HepG2 (cell line): ENCODE measurements at regions not wholly inside any gene's neighbourhood (a gene's known extent, or its start where the extent isn't known, plus 50 kb on each side); places are given as distances from the start of the nearest gene placed in this dataset.

Experiments
- ATAC-seq: fragments of 200-7000 bp; cut with Tn5 transposase; 3 replicates; pipeline ENCODE4 v1.9.1; 2020; ENCODE audit warnings: mild to moderate bottlenecking, moderate library complexity
- BruUV-seq: library from RNA; stranded (reverse); fragments of 400-500 nt; replicated peaks from 2 replicates; lab custom pipeline; 2021; lab: Mats Ljungman, UMichigan
- CTCF ChIA-PET: fragments of 300-600 bp; formaldehyde crosslinking; extraction: SDS; loops from one replicate; lab custom pipeline; 2021; ENCODE audit warnings: low total read pairs, inconsistent platforms, low intra/inter-chr PET ratio; lab: Yijun Ruan, JAX
- POLR2A ChIA-PET: fragments of 350-600 bp; sonication (Branson Sonifier 250); formaldehyde crosslinking; loops from one replicate; lab custom pipeline; 2020; ENCODE audit warnings: antibody characterized with exemption, inconsistent platforms; lab: Yijun Ruan, JAX
- DNase-seq: peaks from one replicate; pipeline ENCODE4 v3.0.0-alpha.2; 2015; ENCODE audit warnings: low spot score
- FAIRE-seq: peaks from 3 replicates; lab custom pipeline; 2011; peaks lifted over from hg19 to GRCh38; lab: Jason Lieb, UNC
- H2AFZ ChIP-seq: one replicate; pipeline ENCODE4 v1.6.1; 2011; ENCODE audit warnings: low read length, inconsistent platforms
- H3K27ac ChIP-seq: fragments of 300-600 bp; 3 replicates; pipeline ENCODE4 v1.8.0; 2011; ENCODE audit warnings: mixed run types, mild to moderate bottlenecking, mixed read lengths, low read length, inconsistent platforms; ENCODE audit not compliant: insufficient read depth; ENCODE audit errors: extremely low read length
- H3K27me3 ChIP-seq, 2 experiments: fragments of 200-600 bp in 1 of 2; 2 replicates in 1 of 2; 3 replicates in 1 of 2; pipeline versions ENCODE4 v1.6.0 to v1.8.0; 2011; ENCODE audit warnings: low read length in 2 of 2, mild to moderate bottlenecking in 2 of 2, moderate library complexity in 2 of 2, inconsistent platforms in 1 of 2; ENCODE audit not compliant: insufficient read depth in 2 of 2, control insufficient read depth in 1 of 2
- H3K36me3 ChIP-seq, 2 experiments: fragments of 200-600 bp in 1 of 2; replicated peaks in 1 of 2; 2 replicates in 1 of 2; 3 replicates in 1 of 2; pipeline versions ENCODE4 v1.5.1 to v1.8.0; 2011; ENCODE audit warnings: low read length in 2 of 2, inconsistent platforms in 1 of 2; ENCODE audit not compliant: insufficient read depth in 2 of 2, control insufficient read depth in 1 of 2
- H3K4me1 ChIP-seq: 2 replicates; pipeline ENCODE4 v1.5.1; 2012; ENCODE audit warnings: low read length, inconsistent platforms; ENCODE audit not compliant: insufficient read depth
- H3K4me2 ChIP-seq: 2 replicates; pipeline ENCODE4 v1.6.0; 2011; ENCODE audit warnings: low read depth, low read length, inconsistent platforms
- H3K4me3 ChIP-seq, 3 experiments: fragments of 200-600 bp in 1 of 3; sonication (generic), shearing (Covaris generic) in 1 of 3; replicated peaks in 1 of 3; 2 replicates each; pipeline ENCODE4 v1.5.1; 2011 to 2016; ENCODE audit warnings: low read length in 3 of 3, inconsistent platforms in 2 of 3, low read depth in 2 of 3, mild to moderate bottlenecking in 2 of 3, control low read depth in 1 of 3, mixed read lengths in 1 of 3; ENCODE audit not compliant: insufficient read depth in 1 of 3
- H3K79me2 ChIP-seq: one replicate; pipeline ENCODE4 v1.6.1; 2011; ENCODE audit warnings: low read length, inconsistent platforms; ENCODE audit not compliant: insufficient read depth
- H3K9ac ChIP-seq: 2 replicates; pipeline ENCODE4 v1.6.0; 2011; ENCODE audit warnings: mild to moderate bottlenecking, low read depth, low read length, inconsistent platforms; ENCODE audit not compliant: insufficient read depth
- H3K9me3 ChIP-seq: 2 replicates; pipeline ENCODE4 v1.5.1; 2012; ENCODE audit warnings: mild to moderate bottlenecking, low read length
- H4K20me1 ChIP-seq: 2 replicates; pipeline ENCODE4 v1.6.0; 2011; ENCODE audit warnings: inconsistent platforms, mild to moderate bottlenecking, low read length, moderate library complexity; ENCODE audit not compliant: insufficient read depth
- CREM ChIP-seq, 2 experiments: sonication (generic) in 1 of 2; formaldehyde crosslinking in 1 of 2; IDR thresholded peaks; 2 replicates each; pipeline versions ENCODE4 v1.4.0 to v1.6.1; 2016 to 2020; ENCODE audit warnings: antibody characterized with exemption in 1 of 2, mild to moderate bottlenecking in 1 of 2, missing genetic modification reagents in 1 of 2
- HNRNPK ChIP-seq: fragments of 200-400 bp; formaldehyde crosslinking; IDR thresholded peaks from 2 replicates; pipeline ENCODE4 v1.6.1; 2018; ENCODE audit warnings: low read length, low read depth, moderate library complexity, mild to moderate bottlenecking; ENCODE audit not compliant: poor library complexity, severe bottlenecking
- PCBP1 ChIP-seq: fragments of 200-400 bp; formaldehyde crosslinking; IDR thresholded peaks from 2 replicates; pipeline ENCODE4 v1.6.1; 2017; ENCODE audit warnings: mild to moderate bottlenecking, low read depth, low read length, borderline replicate concordance
- ZNF121 ChIP-seq: sonication (generic); formaldehyde crosslinking; IDR thresholded peaks from 2 replicates; pipeline ENCODE4 v1.5.0; 2020; ENCODE audit warnings: mild to moderate bottlenecking, missing genetic modification reagents
- ZNF670 ChIP-seq: sonication (generic); formaldehyde crosslinking; IDR thresholded peaks from 2 replicates; pipeline ENCODE4 v1.8.0; 2022; ENCODE audit warnings: mild to moderate bottlenecking, missing genetic modification reagents, borderline replicate concordance
- WGBS: methylation state at CpG from one replicate; pipeline ENCODE4 v1.1.6; 2017; ENCODE audit warnings: low lambda C conversion rate; 5-methylcytosine and 5-hydroxymethylcytosine counted together
- in situ Hi-C: cut with HindIII; loops from 2 replicates; pipeline ENCODE4 v1.10.0; 2017; ENCODE audit warnings: low pct_unique_long_range_greater_than_20kb; ENCODE audit not compliant: extremely low pct_ligation_motif_present
- intact Hi-C: fragments of 100-400 bp; cut with micrococcal nuclease; formaldehyde crosslinking; loops from one replicate; pipeline ENCODE4 v1.10.0; 2022; ENCODE audit not compliant: unreplicated experiment

DNA sequence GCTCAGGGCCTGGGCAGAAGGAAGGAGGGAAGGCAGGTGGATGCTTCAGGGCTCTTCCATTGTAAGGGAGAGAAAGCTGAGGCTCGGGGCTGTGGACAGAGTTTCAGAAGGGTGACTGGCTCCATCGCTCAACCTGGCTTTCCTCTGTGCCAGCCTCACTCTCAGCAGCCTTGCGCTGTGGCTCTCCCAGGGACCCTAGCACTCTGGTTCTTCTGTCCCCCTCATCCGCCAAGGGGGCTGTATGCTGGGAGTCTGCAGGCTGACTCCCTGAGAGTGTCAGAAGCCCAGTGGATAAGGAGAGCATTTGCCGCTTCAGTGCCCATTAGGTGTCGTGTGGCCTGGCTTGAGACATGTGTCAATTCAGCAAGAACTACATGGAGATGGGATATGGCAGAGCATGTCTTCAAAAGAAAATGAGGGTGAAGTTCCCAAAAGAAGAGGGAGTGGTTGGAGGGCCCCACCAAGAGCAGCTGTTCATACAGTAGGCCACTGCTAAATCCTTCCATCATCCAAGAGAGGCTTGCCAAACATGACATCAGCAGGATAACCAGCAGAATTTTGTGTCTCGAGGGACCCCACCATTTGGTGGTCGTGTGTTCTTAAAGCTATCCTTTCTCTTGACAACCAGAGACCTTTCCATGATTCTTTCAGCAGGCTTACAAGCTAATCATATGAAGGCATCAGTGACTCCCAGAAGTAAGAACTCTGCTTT, 148.2 kb downstream of the IRX5 start:
- no peak for FAIRE-seq
- Histone ChIP-seq H3K79me2 (no peaks in the 10 kb centered on the region), H3K4me2 (no peak overlapping the region), H3K27ac (no peak overlapping the region), H3K4me1 (no peaks in the 10 kb centered on the region), H3K9ac (no peak overlapping the region), H3K9me3 (no peaks in the 10 kb centered on the region), H3K4me3 (no peak overlapping the region), H4K20me1 (no peaks in the 10 kb centered on the region), H3K27me3 (peaks cover 0 to 7% of the 10 kb centered on the region in 2 experiments; a peak in 2 of 5 replicates), H3K36me3 (no peaks in the 10 kb centered on the region), H2AFZ (no peak overlapping the region)
- in situ Hi-C loops = no loop called here
- ChIA-PET CTCF (no interaction called here), POLR2A (no interaction called here)
- WGBS = 40% methylated on average over 8 of the region's 8 CpGs
- DNase-seq = no peak
- no TSS peak for BruUV-seq
- no peak for TF ChIP-seq CREM (IDR thresholded peaks at IDR 0.05)
- TF ChIP-seq CREM (CRISPR knock-in tag; IDR thresholded peaks at IDR 0.05) = no peak
- no peak for ATAC-seq
- intact Hi-C loops = no loop called here

DNA sequence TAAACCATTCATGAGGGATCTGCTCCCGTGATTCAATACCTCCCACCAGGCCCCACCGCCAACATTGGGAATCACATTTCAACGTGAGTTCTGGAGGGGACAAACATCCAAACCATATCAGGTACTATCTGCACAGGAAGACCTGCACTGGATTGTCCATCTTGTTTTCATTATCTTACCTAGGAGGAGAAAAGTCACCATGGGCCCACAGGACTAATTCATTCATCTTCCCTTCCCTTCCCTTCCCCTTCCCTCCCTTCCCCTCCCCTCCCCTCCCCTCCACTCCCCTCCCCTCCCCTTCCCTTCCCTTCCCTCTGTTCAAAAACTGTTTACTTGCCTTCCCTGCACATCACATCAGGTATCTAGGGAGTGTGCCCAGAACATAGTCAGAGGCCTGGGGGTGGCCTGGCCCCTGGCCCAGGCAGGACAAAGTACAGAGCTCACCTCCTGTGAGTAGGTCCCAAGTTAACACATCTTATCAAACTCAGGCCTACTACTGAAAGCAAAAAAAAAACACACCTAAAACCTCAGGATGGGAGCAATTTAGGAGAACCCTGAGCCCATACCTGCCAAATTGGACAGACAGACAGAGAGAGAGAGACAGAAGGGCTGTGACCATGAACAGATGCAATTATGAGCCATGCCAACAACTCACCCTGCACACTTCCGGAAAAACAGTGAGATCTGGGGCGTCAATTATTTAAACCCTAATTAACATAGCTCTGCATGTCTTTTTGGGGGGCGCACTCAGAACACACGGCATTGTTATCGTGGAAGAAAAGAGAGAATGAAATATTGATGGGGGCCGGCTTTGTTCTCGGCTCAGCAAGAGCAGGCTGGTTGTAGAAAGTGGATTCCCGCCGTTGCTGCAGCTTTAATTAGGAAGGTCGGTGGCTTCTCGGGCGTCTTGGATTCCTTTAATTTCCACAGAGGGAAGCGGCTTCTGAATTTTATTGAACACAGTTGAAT, 151.2 kb downstream of the IRX5 start:
- Histone ChIP-seq H2AFZ (no peak overlapping the region), H3K27me3 (peaks cover 0 to 7% of the 10 kb centered on the region in 2 experiments; a peak in 2 of 5 replicates), H3K36me3 (no peaks in the 10 kb centered on the region), H3K79me2 (no peaks in the 10 kb centered on the region), H3K4me1 (no peaks in the 10 kb centered on the region), H3K4me2 (no peak overlapping the region), H3K9me3 (no peaks in the 10 kb centered on the region), H3K9ac (no peak overlapping the region), H3K4me3 (no peak overlapping the region), H3K27ac (no peak overlapping the region), H4K20me1 (no peaks in the 10 kb centered on the region)
- 58% methylated on average over 15 of the region's 16 CpGs for WGBS
- ATAC-seq (no peak), FAIRE-seq (no peak), DNase-seq (no peak)
- POLR2A ChIA-PET = interaction anchor here (0.5 kb wide), 1 partner anchor 10 kb away, joined by 4 read pairs; no protein-coding TSS in a partner anchor
- intact Hi-C loops (no loop called here), in situ Hi-C loops (no loop called here)
- TF ChIP-seq HNRNPK = peak; percentile 96
- TF ChIP-seq PCBP1 = peak; percentile 83; the same call in 1 of the 2 replicates
- no peak for TF ChIP-seq ZNF121 (CRISPR knock-in tag)
- no peak for TF ChIP-seq ZNF670 (CRISPR knock-in tag)
- no TSS peak for BruUV-seq
- CTCF ChIA-PET = no interaction called here
